Spleen (tissue), 11 donors: ENCODE measurements at regions not wholly inside any gene's neighbourhood (a gene's known extent, or its start where the extent isn't known, plus 50 kb on each side); places are given as distances from the start of the nearest gene placed in this dataset.

Experiments
- DNase-seq: peaks from one replicate; pipeline ENCODE4 v3.0.0-alpha.2; 2020
- H3K27ac ChIP-seq, 8 donors: fragments of 200-600 bp; sonication (generic) in 7 of 8; 1 replicate in 4 of 8; 2 replicates in 4 of 8; pipeline versions ENCODE4 v1.5.0 to v1.8.0; 2016 to 2021; ENCODE audit warnings: inconsistent platforms in 4 of 8, mild to moderate bottlenecking in 4 of 8, moderate library complexity in 1 of 8
- H3K27me3 ChIP-seq, 7 donors: fragments of 200-600 bp; sonication (generic) in 6 of 7; replicated peaks in 1 of 7; 1 replicate in 4 of 7; 2 replicates in 3 of 7; pipeline versions ENCODE4 v1.5.0 to v1.8.0; 2016 to 2021; ENCODE audit warnings: inconsistent platforms in 3 of 7, mild to moderate bottlenecking in 1 of 7
- H3K36me3 ChIP-seq, 6 donors: fragments of 200-600 bp; sonication (generic) in 5 of 6; 1 replicate in 4 of 6; 2 replicates in 2 of 6; pipeline versions ENCODE4 v1.5.0 to v1.8.0; 2016 to 2021; ENCODE audit warnings: inconsistent platforms in 2 of 6
- H3K4me1 ChIP-seq, 6 donors: fragments of 200-600 bp; sonication (generic) in 5 of 6; 1 replicate in 3 of 6; 2 replicates in 3 of 6; pipeline versions ENCODE4 v1.5.0 to v1.8.0; 2016 to 2021; ENCODE audit warnings: inconsistent platforms in 3 of 6
- H3K4me3 ChIP-seq, 8 donors: fragments of 200-600 bp; sonication (generic) in 7 of 8; 1 replicate in 4 of 8; 2 replicates in 4 of 8; pipeline versions ENCODE4 v1.5.0 to v1.8.0; 2016 to 2021; ENCODE audit warnings: inconsistent platforms in 4 of 8, mild to moderate bottlenecking in 4 of 8, moderate library complexity in 2 of 8
- H3K9me3 ChIP-seq, 8 donors: fragments of 200-600 bp; sonication (generic) in 7 of 8; 1 replicate in 4 of 8; 2 replicates in 4 of 8; pipeline versions ENCODE4 v1.5.0 to v1.8.0; 2016 to 2021; ENCODE audit warnings: inconsistent platforms in 4 of 8
- CTCF ChIP-seq, 11 experiments: fragments of 200-600 bp in 7 of 11; fragments of 450-650 bp in 4 of 11; sonication (generic) in 4 of 11; IDR thresholded peaks in 8 of 11; conservative IDR thresholded peaks in 3 of 11; 1 replicate in 7 of 11; 2 replicates in 4 of 11; pipeline versions ENCODE4 v1.4.0 to v1.8.0; 2016 to 2021; ENCODE audit warnings: antibody characterized with exemption in 11 of 11, inconsistent platforms in 4 of 11, mild to moderate bottlenecking in 1 of 11
- POLR2A ChIP-seq, 3 donors: fragments of 450-650 bp; IDR thresholded peaks; one replicate each; pipeline ENCODE4 v1.5.1; 2017; ENCODE audit warnings: antibody characterized with exemption in 3 of 3, mild to moderate bottlenecking in 1 of 3
- POLR2AphosphoS5 ChIP-seq, 3 donors: sonication (generic); formaldehyde crosslinking; IDR thresholded peaks; one replicate each; pipeline ENCODE4 v1.5.1; 2017; ENCODE audit warnings: antibody characterized with exemption in 3 of 3
- WGBS, 5 donors: extraction: QIAGEN DNeasy Blood & Tissue Kit in 3 of 5; methylation state at CpG; one replicate each; pipeline versions ENCODE4 v1.1.5 to v1.1.7; 2013 to 2018; 5-methylcytosine and 5-hydroxymethylcytosine counted together
- intact Hi-C: fragments of 100-400 bp; cut with DNase I; formaldehyde crosslinking; loops from one replicate; pipeline ENCODE4 v1.15.0; 2023; ENCODE audit warnings: low total_unique reads
- donor health status: healthy with polysubstance abuse.
- donor health status: DM: no; HTN: no; CAD: no; lungs with moderate emphysema.
- donor health status: DM: no; HTN: no; CAD: no.
- donor health status: Bipolar disorder and iron deficiency.
- donor health status: healthy.
- donor health status: DM: no; HTN: no; CAD: no.
- donor health status: DM: yes; HTN: yes; CAD: no.

DNA sequence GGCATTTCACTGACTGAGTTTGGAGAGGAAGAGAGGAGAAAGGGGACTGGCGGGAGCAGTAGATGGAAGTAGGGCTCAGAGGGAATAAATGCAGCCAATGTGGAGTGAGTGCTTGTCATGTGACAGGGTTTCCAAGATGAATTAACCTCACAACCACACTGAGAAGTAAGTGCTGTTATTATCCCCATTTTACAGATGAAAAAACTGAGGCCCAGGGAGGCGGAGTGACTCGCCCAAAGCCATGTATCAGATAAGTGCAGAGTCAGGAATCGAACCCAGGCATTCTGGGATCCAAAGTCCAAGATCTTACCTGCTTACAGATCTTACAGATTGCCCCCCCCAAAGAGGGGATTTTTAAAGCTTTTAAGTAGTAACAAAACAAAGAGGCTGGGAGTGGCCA is 207.2 kb downstream of the SHQ1 start:
- H3K4me3 ChIP-seq: no peak overlapping the region
- no peak for DNase-seq
- 91 to 97% (median 93%) methylated on average over 4 of the region's 4 CpGs for WGBS, 5 donors
- H3K36me3 ChIP-seq: no peaks in the 10 kb centered on the region
- H3K27ac ChIP-seq: no peak overlapping the region
- H3K27me3 ChIP-seq: peaks cover 0 to 8% (median 0%) of the 10 kb centered on the region in 7 donors
- no peak for TF ChIP-seq POLR2AphosphoS5 (IDR thresholded peaks at IDR 0.05)
- TF ChIP-seq POLR2A (IDR thresholded peaks at IDR 0.05): no peak
- no peak for TF ChIP-seq CTCF (IDR thresholded peaks at IDR 0.05 in 8 of 11, conservative IDR thresholded peaks at IDR 0.05 in 3 of 11)
- intact Hi-C loops: no loop called here
- H3K9me3 ChIP-seq: peaks cover 0 to 5% (median 0%) of the 10 kb centered on the region in 8 donors
- peaks cover 0 to 13% (median 9%) of the 10 kb centered on the region in 6 donors for H3K4me1 ChIP-seq

- TF ChIP-seq CTCF (IDR thresholded peaks at IDR 0.05 in 8 of 11, conservative IDR thresholded peaks at IDR 0.05 in 3 of 11): no peak
- peak in 1 of 3 donors; percentile 18 for TF ChIP-seq POLR2AphosphoS5 (IDR thresholded peaks at IDR 0.05)
- TF ChIP-seq POLR2A (IDR thresholded peaks at IDR 0.05): no peak
- Histone ChIP-seq H3K27ac (no peak overlapping the region), H3K27me3 (peaks cover 0 to 7% (median 0%) of the 10 kb centered on the region in 7 donors), H3K36me3 (no peaks in the 10 kb centered on the region), H3K4me1 (peaks cover 0 to 13% (median 9%) of the 10 kb centered on the region in 6 donors), H3K4me3 (no peak overlapping the region), H3K9me3 (peaks cover 0 to 3% (median 0%) of the 10 kb centered on the region in 8 donors)
- no peak for DNase-seq
- WGBS, 5 donors: 23 to 40% (median 30%) methylated on average over 8 of the region's 8 CpGs
- intact Hi-C loops: no loop called here
Measured at GRCh38 chr3:72636969-72637597, 211.2 kb downstream of the SHQ1 start.

DNA sequence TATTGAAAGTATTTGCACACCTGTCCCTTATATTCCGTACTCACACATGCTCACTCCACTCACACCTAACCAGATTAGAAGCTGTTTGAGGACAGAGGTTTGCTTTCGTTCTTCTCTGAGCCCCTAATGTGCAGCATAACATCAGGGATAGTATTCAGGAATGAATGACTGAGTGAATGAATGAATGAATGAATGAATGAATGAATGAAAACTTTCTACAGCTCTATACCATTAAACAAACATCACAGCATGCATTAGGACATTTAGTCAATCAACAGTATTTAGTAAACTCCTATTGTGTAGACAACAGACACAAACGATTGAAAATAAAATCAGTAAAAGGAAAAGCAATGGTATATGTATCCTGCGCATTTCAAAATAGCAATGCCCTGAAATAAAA is 212.7 kb downstream of the SHQ1 start:
- peaks cover 0 to 15% (median 9%) of the 10 kb centered on the region in 6 donors for H3K4me1 ChIP-seq
- H3K27ac ChIP-seq: no peak overlapping the region

More for the DNA sequence above, 212.7 kb downstream of the SHQ1 start:
- TF ChIP-seq POLR2AphosphoS5 (IDR thresholded peaks at IDR 0.05): no peak
- no peak for TF ChIP-seq CTCF (IDR thresholded peaks at IDR 0.05 in 8 of 11, conservative IDR thresholded peaks at IDR 0.05 in 3 of 11)
- no peak for TF ChIP-seq POLR2A (IDR thresholded peaks at IDR 0.05)
- Histone ChIP-seq H3K27me3 (peaks cover 0 to 5% (median 0%) of the 10 kb centered on the region in 7 donors), H3K9me3 (peaks cover 0 to 7% (median 0%) of the 10 kb centered on the region in 8 donors), H3K4me3 (no peak overlapping the region), H3K36me3 (no peaks in the 10 kb centered on the region)
- intact Hi-C loops: no loop called here
- WGBS, 5 donors: 90 to 98% (median 93%) methylated on average over 4 of the region's 4 CpGs
- no peak for DNase-seq
